ENCODE measurements at regions not wholly inside any gene's neighbourhood (a gene's known extent, or its start where the extent isn't known, plus 50 kb on each side); places are given as distances from the start of the nearest gene placed in this dataset.

GRCh38 chr5:18023275-18023674 is 389.0 kb downstream of the TAF11L14 start:
- no peaks in the 10 kb centered on the region for H3K4me1 ChIP-seq (ENCODE audit: insufficient read depth, low read length)
- H3K36me3 ChIP-seq (ENCODE audit: insufficient read depth, low read depth, low read length): no peaks in the 10 kb centered on the region
- H3K4me3 ChIP-seq (ENCODE audit: low read length): no peak overlapping the region
- no peak overlapping the region for H3K9ac ChIP-seq (ENCODE audit: low read depth, low read length)
- H3K9me3 ChIP-seq (ENCODE audit: insufficient read depth, low read depth, low read length): no peaks in the 10 kb centered on the region
- H3K27me3 ChIP-seq (ENCODE audit: insufficient read depth, low read length): no peaks in the 10 kb centered on the region
- H3K27ac ChIP-seq (ENCODE audit: low read length): no peak overlapping the region

GRCh38 chr5:18023986-18024385 is 389.7 kb downstream of the TAF11L14 start:
- Histone ChIP-seq H3K27me3 (ENCODE audit: insufficient read depth, low read length) (no peaks in the 10 kb centered on the region), H3K9me3 (ENCODE audit: insufficient read depth, low read depth, low read length) (no peaks in the 10 kb centered on the region)

GRCh38 chr5:18024542-18024941 is 390.3 kb downstream of the TAF11L14 start:
- H3K36me3 ChIP-seq (ENCODE audit: insufficient read depth, low read depth, low read length): no peaks in the 10 kb centered on the region
- H3K4me1 ChIP-seq (ENCODE audit: insufficient read depth, low read length): no peaks in the 10 kb centered on the region
- no peak overlapping the region for H3K27ac ChIP-seq (ENCODE audit: low read length)
- H3K27me3 ChIP-seq (ENCODE audit: insufficient read depth, low read length): no peaks in the 10 kb centered on the region
- no peak overlapping the region for H3K4me3 ChIP-seq (ENCODE audit: low read length)
- H3K9ac ChIP-seq (ENCODE audit: low read depth, low read length): no peak overlapping the region
- no peaks in the 10 kb centered on the region for H3K9me3 ChIP-seq (ENCODE audit: insufficient read depth, low read depth, low read length)

More at GRCh38 chr5:18023986-18024385, 389.7 kb downstream of the TAF11L14 start:
- Histone ChIP-seq H3K4me3 (ENCODE audit: low read length) (no peak overlapping the region), H3K4me1 (ENCODE audit: insufficient read depth, low read length) (no peaks in the 10 kb centered on the region), H3K36me3 (ENCODE audit: insufficient read depth, low read depth, low read length) (no peaks in the 10 kb centered on the region), H3K27ac (ENCODE audit: low read length) (no peak overlapping the region), H3K9ac (ENCODE audit: low read depth, low read length) (no peak overlapping the region)

- Histone ChIP-seq H3K27ac (ENCODE audit: low read length) (no peak overlapping the region), H3K27me3 (ENCODE audit: insufficient read depth, low read length) (no peaks in the 10 kb centered on the region)
These were observed 393.1 kb downstream of the TAF11L14 start for GRCh38 chr5:18027241-18027867.

GRCh38 chr5:18028036-18028435 is 393.8 kb downstream of the TAF11L14 start:
- no peak overlapping the region for H3K4me3 ChIP-seq (ENCODE audit: low read length)
- H3K9ac ChIP-seq (ENCODE audit: low read depth, low read length): no peak overlapping the region
- no peak overlapping the region for H3K27ac ChIP-seq (ENCODE audit: low read length)
- no peaks in the 10 kb centered on the region for H3K36me3 ChIP-seq (ENCODE audit: insufficient read depth, low read depth, low read length)
- no peaks in the 10 kb centered on the region for H3K4me1 ChIP-seq (ENCODE audit: insufficient read depth, low read length)
- H3K27me3 ChIP-seq (ENCODE audit: insufficient read depth, low read length): no peaks in the 10 kb centered on the region
- H3K9me3 ChIP-seq (ENCODE audit: insufficient read depth, low read depth, low read length): no peaks in the 10 kb centered on the region

More at GRCh38 chr5:18027241-18027867, 393.1 kb downstream of the TAF11L14 start:
- no peak overlapping the region for H3K9ac ChIP-seq (ENCODE audit: low read depth, low read length)
- H3K4me1 ChIP-seq (ENCODE audit: insufficient read depth, low read length): no peaks in the 10 kb centered on the region
- no peak overlapping the region for H3K4me3 ChIP-seq (ENCODE audit: low read length)
- H3K9me3 ChIP-seq (ENCODE audit: insufficient read depth, low read depth, low read length): no peaks in the 10 kb centered on the region
- H3K36me3 ChIP-seq (ENCODE audit: insufficient read depth, low read depth, low read length): no peaks in the 10 kb centered on the region

- Histone ChIP-seq H3K27ac (ENCODE audit: low read length) (no peak overlapping the region), H3K4me1 (ENCODE audit: insufficient read depth, low read length) (no peaks in the 10 kb centered on the region), H3K9ac (ENCODE audit: low read depth, low read length) (no peak overlapping the region), H3K36me3 (ENCODE audit: insufficient read depth, low read depth, low read length) (no peaks in the 10 kb centered on the region), H3K4me3 (ENCODE audit: low read length) (no peak overlapping the region), H3K9me3 (ENCODE audit: insufficient read depth, low read depth, low read length) (no peaks in the 10 kb centered on the region; the same call in 1 of the 2 replicates), H3K27me3 (ENCODE audit: insufficient read depth, low read length) (no peaks in the 10 kb centered on the region)
These were observed 398.5 kb downstream of the TAF11L14 start for GRCh38 chr5:18032744-18033143.

GRCh38 chr5:18036531-18036930 is 402.3 kb downstream of the TAF11L14 start:
- Histone ChIP-seq H3K4me3 (ENCODE audit: low read length) (no peak overlapping the region), H3K9me3 (ENCODE audit: insufficient read depth, low read depth, low read length) (no peaks in the 10 kb centered on the region; the same call in 1 of the 2 replicates), H3K4me1 (ENCODE audit: insufficient read depth, low read length) (no peaks in the 10 kb centered on the region), H3K27me3 (ENCODE audit: insufficient read depth, low read length) (no peaks in the 10 kb centered on the region), H3K36me3 (ENCODE audit: insufficient read depth, low read depth, low read length) (no peaks in the 10 kb centered on the region), H3K9ac (ENCODE audit: low read depth, low read length) (no peak overlapping the region), H3K27ac (ENCODE audit: low read length) (no peak overlapping the region)

GRCh38 chr5:18037718-18038117 is 403.5 kb downstream of the TAF11L14 start:
- H3K9me3 ChIP-seq (ENCODE audit: insufficient read depth, low read depth, low read length): no peaks in the 10 kb centered on the region; the same call in 1 of the 2 replicates
- H3K9ac ChIP-seq (ENCODE audit: low read depth, low read length): no peak overlapping the region
- no peak overlapping the region for H3K4me3 ChIP-seq (ENCODE audit: low read length)
- no peaks in the 10 kb centered on the region for H3K27me3 ChIP-seq (ENCODE audit: insufficient read depth, low read length)
- no peak overlapping the region for H3K27ac ChIP-seq (ENCODE audit: low read length)
- H3K4me1 ChIP-seq (ENCODE audit: insufficient read depth, low read length): no peaks in the 10 kb centered on the region
- H3K36me3 ChIP-seq (ENCODE audit: insufficient read depth, low read depth, low read length): no peaks in the 10 kb centered on the region

- Histone ChIP-seq H3K36me3 (ENCODE audit: insufficient read depth, low read depth, low read length) (no peaks in the 10 kb centered on the region), H3K9ac (ENCODE audit: low read depth, low read length) (no peak overlapping the region), H3K4me3 (ENCODE audit: low read length) (no peak overlapping the region), H3K27ac (ENCODE audit: low read length) (no peak overlapping the region), H3K4me1 (ENCODE audit: insufficient read depth, low read length) (no peaks in the 10 kb centered on the region), H3K27me3 (ENCODE audit: insufficient read depth, low read length) (no peaks in the 10 kb centered on the region), H3K9me3 (ENCODE audit: insufficient read depth, low read depth, low read length) (no peaks in the 10 kb centered on the region)
These were observed 409.1 kb downstream of the TAF11L14 start for GRCh38 chr5:18043344-18043743.

- Histone ChIP-seq H3K9me3 (ENCODE audit: insufficient read depth, low read depth, low read length) (no peaks in the 10 kb centered on the region), H3K27ac (ENCODE audit: low read length) (no peak overlapping the region), H3K36me3 (ENCODE audit: insufficient read depth, low read depth, low read length) (no peaks in the 10 kb centered on the region), H3K27me3 (ENCODE audit: insufficient read depth, low read length) (no peaks in the 10 kb centered on the region), H3K9ac (ENCODE audit: low read depth, low read length) (no peak overlapping the region), H3K4me3 (ENCODE audit: low read length) (no peak overlapping the region), H3K4me1 (ENCODE audit: insufficient read depth, low read length) (no peaks in the 10 kb centered on the region)
These were observed 414.2 kb downstream of the TAF11L14 start for GRCh38 chr5:18048449-18048848.

- Histone ChIP-seq H3K9me3 (ENCODE audit: insufficient read depth, low read depth, low read length) (no peaks in the 10 kb centered on the region), H3K4me1 (ENCODE audit: insufficient read depth, low read length) (no peaks in the 10 kb centered on the region), H3K4me3 (ENCODE audit: low read length) (no peak overlapping the region), H3K27ac (ENCODE audit: low read length) (no peak overlapping the region), H3K27me3 (ENCODE audit: insufficient read depth, low read length) (no peaks in the 10 kb centered on the region), H3K9ac (ENCODE audit: low read depth, low read length) (no peak overlapping the region), H3K36me3 (ENCODE audit: insufficient read depth, low read depth, low read length) (no peaks in the 10 kb centered on the region)
These were observed 416.1 kb downstream of the TAF11L14 start for GRCh38 chr5:18050345-18050744.

GRCh38 chr5:18050776-18051175 is 416.5 kb downstream of the TAF11L14 start:
- Histone ChIP-seq H3K27ac (ENCODE audit: low read length) (no peak overlapping the region), H3K9ac (ENCODE audit: low read depth, low read length) (no peak overlapping the region), H3K9me3 (ENCODE audit: insufficient read depth, low read depth, low read length) (no peaks in the 10 kb centered on the region), H3K36me3 (ENCODE audit: insufficient read depth, low read depth, low read length) (no peaks in the 10 kb centered on the region), H3K27me3 (ENCODE audit: insufficient read depth, low read length) (no peaks in the 10 kb centered on the region), H3K4me3 (ENCODE audit: low read length) (no peak overlapping the region), H3K4me1 (ENCODE audit: insufficient read depth, low read length) (no peaks in the 10 kb centered on the region)

Data from iPS-20b (cell line).